ENCODE measurements at regions not wholly inside any gene's neighbourhood (a gene's known extent, or its start where the extent isn't known, plus 50 kb on each side); places are given as distances from the start of the nearest gene placed in this dataset.

- TF ChIP-seq CTCF (IDR thresholded peaks at IDR 0.05; ENCODE audit: poor library complexity, severe bottlenecking) (no peak), EP300 (conservative IDR thresholded peaks at IDR 0.05; ENCODE audit: poor library complexity, severe bottlenecking) (no peak), REST (IDR thresholded peaks at IDR 0.05; ENCODE audit: borderline replicate concordance) (no peak), TAF1 (IDR thresholded peaks at IDR 0.05; ENCODE audit: low read depth) (no peak), POLR2AphosphoS5 (IDR thresholded peaks at IDR 0.05) (no peak), RAD21 (conservative IDR thresholded peaks at IDR 0.05) (no peak)
Observed at GRCh38 chr4:12956026-12956425, 528.1 kb downstream of the RAB28 start.
